Hematopoietic multipotent progenitor cell (in vitro differentiated cells): ENCODE measurements at regions not wholly inside any gene's neighbourhood (a gene's known extent, or its start where the extent isn't known, plus 50 kb on each side); places are given as distances from the start of the nearest gene placed in this dataset. TPM values are rescaled to one million over a fixed set of nuclear protein-coding genes. Genes with fewer than 3 reads are reported as not detected.

Experiments
- DNase-seq, 3 donors: peaks; one replicate each; pipeline ENCODE4 v3.0.0-alpha.2; 2011 to 2015; ENCODE audit warnings: low read depth in 2 of 3, low spot score in 2 of 3
- small RNA-seq: library from RNA; depleted of rRNA; stranded (forward); fragments of <200 nt; gene quantifications from one replicate; pipeline ENCODE3, GENCODE V24; 2012

- no peak for DNase-seq
Measured at GRCh38 chr18:62665188-62665587, 50.2 kb upstream of the PHLPP1 start.

Small RNA genes in the stretch of these regions (small RNA-seq; reads per million reads assigned to genes)
- not detected for gene RN7SL705P
